Muscle of arm (tissue), 1 donor: ENCODE measurements at regions not wholly inside any gene's neighbourhood (a gene's known extent, or its start where the extent isn't known, plus 50 kb on each side); places are given as distances from the start of the nearest gene placed in this dataset.
"Not testable (repeated sequence)": the region's sequence is repeated elsewhere in the genome, so short reads cannot be mapped to it uniquely, and the experiment has no call there.

ENCODE experiments used
- DNase-seq: peaks from one replicate; pipeline ENCODE4 v3.0.0-alpha.2; 2013

DNA sequence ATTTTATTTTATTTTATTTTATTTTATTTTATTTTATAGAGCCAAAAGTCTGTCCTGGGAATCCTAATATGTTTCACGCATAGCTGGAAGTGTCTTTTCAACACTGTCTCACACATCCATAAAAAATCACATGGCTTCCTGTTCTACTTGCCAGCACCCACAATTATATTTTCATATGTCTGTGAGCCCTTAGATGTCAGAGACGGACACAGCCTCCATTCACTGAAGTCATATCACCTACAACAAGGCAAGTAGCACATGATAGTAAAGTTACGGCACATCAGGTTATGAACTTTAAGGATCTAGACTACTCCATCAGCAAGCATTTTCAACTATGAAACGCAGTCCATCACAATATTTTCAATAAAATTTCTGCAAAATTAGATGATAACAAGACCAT is 168.4 kb downstream of the ZIC4 start:
- no peak for DNase-seq

DNA sequence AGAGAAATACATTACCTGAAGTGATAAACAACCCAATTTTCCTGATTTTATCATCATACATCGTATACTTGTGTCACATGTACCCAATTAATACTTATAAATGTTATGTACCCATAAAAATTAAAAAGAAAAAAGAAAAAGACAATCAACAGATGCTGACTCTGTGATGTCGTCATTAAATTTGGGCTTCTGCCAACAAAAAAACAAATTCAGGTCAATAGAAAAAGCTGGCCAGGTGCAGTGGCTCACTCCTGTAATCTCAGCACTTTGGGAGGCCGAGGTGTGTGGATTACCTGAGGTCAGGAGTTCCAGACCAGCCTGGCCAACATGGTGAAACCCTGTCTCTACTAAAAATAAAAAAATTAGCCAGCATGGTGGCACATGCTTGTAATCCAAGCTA is 174.4 kb downstream of the ZIC4 start:
- not testable (repeated sequence) for DNase-seq

DNA sequence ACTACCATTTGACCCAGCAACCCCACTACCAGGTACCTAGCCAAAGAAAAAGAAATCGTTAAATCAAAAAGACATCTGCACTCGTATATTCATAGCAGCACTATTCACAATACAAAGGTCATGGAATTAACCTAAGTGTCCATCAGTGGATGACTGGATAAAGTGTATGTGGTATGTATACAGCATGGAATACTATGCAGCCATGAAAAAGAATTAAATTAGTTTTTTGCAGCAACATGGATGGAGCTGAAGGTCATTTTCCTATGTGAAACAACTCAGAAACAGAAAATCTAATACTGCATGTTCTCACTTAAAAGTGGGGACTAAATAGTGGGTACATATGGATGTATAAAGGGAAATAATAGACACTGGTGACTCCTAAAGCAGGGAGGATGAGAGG is 175.2 kb downstream of the ZIC4 start:
- DNase-seq, result no peak

DNA sequence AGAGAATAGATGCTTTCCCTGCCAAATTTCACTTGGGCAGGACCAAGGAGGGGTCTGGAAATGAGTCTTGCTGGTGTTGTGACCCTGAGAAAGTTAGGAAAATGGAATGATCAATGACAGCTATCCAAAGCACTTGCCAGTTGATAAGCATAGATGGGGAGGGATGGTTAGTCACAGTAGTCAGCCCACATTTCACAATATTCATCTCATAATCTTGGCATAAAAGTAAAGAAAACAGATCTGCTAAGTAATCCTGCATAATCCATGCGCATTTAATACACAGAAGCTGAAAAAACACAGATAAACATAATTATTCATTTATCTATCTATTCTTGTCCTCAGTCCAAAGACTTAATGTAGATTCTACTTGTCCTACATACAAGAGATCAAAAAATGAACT is 184.1 kb downstream of the ZIC4 start:
- DNase-seq, result no peak

DNA sequence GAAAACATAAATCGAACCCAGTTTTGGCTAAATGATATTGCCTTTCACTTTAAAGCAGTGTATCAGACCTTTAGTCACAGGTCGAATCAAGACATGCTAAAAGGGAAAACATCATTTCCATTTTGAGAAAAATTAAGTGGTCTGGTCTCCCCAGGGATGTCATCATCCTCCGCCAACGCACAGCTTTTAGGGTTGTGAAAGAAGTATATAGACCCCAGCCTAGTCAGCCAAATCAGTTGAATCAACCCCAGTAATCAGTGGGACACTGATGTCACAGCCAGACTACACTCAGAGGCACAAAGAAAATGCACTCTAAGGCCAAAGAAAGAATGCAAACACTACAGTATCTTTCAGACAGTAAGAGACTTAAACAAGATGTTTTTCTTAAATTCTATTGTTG is 187.4 kb downstream of the ZIC4 start:
- DNase-seq, result no peak

DNA sequence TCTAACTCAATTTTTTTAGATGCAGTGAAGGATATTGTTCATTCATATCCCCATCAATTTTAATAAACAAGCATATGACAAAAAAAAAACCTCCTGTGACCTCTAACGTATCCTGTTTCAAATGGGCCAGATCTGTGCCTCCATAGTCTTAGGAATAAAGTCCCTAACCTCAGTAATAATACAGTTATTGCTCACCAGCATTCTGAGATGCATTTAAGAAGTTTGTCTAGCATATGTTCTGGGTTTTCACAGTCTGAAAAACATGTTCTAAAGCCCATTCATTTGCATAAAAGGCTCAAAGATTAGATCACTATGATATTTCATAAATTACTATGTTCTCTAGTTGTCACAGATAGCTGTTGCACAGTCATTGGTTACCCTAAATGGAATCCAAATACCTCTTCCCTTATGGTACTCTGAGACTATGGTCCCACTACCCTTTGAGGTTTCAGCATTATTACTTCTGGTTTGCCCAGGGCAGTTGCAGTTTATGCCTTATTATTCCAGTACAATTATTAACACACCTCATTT is 190.1 kb downstream of the ZIC4 start:
- DNase-seq, result no peak

DNA sequence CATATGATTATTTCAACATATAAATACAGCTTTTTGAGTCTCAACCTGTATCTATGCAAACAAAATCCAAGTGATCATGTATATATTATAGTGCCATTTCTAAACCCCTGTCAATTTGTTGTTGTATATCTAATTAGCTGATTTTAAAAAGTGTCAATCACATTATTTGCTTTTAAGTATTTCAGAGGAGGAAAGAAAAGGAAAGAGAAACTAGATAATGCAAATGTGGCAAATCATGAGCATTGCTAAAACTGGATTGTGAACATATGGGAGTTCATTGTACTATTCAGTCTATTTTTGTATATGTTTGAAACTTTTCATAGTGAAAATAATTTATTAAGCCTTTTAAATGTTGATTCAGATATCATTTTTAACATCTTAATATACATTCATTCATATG is 190.7 kb downstream of the ZIC4 start:
- no peak for DNase-seq

DNA sequence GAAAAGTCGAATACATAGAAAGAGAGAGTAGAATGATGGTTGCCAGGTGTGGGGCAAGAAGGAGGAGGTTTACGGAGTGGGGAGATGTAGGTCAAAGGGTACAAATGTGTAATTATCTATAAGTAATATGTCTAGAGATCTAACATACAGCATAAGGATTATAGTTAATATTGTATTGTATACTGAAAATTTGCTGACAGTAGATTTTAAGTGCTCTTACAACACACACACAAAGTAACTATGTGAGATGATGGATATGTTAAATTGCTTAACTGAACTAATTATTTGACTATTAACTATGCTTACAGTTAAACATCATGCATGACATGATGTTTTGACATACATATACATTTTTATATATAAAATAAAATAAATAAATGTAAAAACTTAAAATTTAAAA is 192.7 kb downstream of the ZIC4 start:
- DNase-seq, result no peak

DNA sequence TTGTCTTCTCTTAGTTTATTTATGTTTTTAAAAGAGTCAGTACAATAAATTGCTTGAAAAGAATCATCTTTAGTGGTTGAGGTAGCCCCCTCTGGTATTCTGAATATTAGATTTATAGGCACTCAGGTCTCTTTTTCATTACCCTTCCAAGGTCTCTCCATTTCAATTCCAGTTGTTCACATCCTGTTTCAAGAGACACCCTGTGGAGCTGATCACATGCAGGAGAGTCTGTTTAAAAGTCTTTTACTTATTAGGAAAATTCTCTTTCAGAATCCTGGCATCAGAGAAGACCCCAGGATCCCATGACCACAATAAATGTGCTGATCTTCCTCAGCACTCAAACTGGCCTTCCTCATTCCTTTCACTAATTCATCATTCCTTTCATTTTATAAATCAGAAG is 195.7 kb downstream of the ZIC4 start:
- no peak for DNase-seq

DNA sequence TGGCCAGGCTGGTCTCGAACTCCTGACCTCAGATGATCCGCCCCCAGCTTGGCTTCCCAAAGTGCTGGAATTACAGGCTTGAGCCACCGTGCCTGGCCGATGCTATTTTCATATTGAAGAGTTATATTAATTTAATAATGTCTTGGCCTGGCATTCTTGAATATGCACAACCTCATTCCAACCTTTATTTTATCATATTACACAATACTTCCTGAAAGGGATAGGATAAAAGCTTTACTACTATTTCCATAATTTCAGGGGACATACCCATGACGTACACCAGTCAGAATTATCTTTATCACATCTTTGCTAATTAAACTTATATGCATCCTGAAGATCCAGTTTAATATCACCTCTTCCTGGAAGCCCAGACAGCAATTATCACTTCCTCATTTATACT is 205.3 kb downstream of the ZIC4 start:
- no peak for DNase-seq

DNA sequence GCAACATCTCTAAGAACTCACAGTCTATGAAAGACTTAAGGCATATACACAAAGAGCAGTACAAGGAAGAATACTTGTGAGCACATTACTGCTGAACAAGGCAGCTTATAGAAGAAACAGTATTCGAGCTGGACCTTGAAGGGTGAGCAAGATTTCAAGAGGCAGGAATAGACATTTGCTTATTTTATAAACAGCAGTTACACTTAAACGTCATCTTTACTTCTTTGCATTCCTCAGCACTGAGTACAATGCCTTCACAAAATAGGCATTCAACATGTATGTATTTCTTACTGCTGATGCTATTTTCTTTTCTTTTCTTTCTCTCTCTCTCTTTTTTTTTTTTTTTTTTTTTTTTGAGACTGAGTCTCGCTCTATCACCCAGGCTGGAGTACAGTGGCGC is 205.8 kb downstream of the ZIC4 start:
- no peak for DNase-seq

DNA sequence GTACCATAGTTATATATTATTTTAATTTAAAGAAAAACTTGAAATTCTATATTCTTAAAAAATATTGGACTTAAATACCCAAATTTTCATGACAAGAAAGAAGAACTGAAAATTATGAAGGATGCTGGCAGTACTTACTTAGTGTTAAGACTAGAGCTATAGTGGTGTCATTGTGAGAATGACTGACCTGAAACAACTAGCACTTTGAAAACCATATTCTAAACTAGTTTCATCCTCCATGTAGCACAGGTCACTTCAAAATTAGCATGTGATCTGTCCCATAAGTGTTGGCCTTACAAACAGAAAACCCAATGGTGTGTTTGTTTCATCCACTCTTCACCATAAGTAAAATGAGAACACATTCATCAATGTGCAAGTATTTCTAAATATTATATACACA is 208.6 kb downstream of the ZIC4 start:
- no peak for DNase-seq

DNA sequence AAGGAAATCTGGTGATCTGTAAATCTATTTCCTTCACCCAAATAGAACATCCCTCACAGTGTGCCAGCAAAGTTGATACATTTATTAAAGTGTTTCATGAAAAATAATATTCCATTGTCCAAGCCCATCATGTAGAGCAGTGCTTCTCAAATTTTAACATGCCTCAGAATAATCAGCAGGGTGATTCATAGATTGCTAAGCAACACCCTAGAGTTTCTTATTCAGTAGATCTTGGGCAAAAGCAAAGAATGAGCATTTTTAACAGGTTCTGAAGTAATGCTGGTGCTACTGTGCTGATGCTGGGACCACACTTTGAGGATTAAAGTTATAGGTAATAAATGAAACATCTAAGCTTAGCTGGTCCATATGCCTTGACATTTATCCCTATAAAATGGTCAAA is 210.5 kb downstream of the ZIC4 start:
- DNase-seq, result no peak

DNA sequence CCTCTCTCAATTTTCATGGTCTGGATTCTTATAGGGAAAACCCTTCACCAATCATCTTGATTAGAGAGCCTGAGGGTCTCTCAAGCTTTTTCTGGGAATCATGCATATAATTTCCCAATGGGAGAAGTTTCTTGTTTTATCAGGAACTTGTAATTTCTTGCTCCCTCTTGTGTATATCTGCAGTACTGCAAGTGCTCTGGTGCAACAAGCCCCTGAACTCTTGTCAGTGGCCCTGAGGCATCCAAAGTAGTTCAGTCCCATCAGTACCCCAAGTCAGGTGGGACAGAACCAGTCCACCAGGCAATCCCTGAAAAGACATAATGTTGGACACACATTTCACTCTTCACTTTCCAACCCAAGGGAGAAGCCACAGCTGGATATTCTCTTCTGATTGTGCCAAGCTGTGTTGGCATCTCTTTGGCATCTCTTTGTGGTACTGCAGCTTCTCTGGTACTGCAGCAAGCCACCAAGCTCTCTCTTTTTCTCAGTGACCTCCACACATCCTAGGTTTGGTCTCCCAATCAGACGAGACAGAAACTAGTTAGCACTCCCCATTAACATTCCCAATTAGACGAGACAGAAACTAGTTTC is 214.5 kb downstream of the ZIC4 start:
- peak; percentile 29 for DNase-seq

DNA sequence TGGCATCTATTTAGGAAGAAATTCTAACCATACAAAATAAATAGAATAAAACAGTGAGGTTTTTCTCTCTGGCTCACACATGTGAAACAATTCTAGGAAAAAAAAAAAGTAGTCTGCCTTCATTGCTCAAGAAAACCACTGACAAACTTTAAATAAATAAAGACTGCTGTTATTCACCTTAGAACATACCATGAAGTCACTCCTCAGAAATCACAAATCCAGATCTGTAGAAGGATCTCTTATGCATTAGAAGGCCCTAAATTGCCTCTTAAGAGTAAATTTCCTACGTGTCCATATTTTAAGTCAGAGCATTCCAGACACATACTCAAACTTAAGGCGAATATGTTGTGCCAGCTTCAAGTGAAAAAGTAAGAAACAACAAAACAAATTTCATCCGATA is 217.3 kb downstream of the ZIC4 start:
- DNase-seq, result no peak

DNA sequence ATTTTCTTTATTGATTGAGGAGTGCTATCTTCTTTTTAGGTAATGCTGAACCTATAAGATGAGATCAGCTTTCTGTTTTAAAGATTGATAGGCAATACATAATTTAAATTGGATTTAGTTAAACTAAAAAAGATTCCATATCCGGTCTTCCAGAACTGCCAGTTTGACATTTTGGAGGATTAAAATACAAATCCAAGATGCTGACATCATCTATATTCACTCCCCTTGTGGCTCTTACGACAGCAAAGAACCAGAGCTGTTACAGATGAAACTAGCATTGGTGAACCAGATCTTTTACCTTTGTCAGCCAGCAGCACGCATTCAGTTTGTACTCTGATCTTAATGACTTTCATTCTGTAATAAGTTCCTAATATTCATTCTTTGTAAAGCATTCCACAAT is 218.7 kb downstream of the ZIC4 start:
- DNase-seq, result no peak

DNA sequence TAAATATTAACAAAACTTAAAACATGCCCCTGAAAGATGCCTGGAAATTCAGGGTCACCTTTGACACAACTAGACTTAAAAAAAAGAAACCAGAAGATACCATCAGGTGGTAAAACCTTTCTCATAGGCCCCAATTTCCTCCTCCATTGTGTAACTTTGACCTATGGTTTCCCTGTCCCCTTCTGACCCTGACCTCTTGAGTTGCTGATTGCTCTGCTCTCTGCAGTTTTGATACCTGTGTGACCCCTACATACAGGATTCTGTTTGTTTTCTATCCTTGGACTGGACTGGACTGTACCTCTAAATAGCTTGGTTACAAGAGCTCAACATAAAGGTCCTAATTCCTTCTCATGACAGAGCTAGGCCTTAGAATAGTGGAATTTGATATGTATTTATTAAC is 220.6 kb downstream of the ZIC4 start:
- DNase-seq, result no peak

DNA sequence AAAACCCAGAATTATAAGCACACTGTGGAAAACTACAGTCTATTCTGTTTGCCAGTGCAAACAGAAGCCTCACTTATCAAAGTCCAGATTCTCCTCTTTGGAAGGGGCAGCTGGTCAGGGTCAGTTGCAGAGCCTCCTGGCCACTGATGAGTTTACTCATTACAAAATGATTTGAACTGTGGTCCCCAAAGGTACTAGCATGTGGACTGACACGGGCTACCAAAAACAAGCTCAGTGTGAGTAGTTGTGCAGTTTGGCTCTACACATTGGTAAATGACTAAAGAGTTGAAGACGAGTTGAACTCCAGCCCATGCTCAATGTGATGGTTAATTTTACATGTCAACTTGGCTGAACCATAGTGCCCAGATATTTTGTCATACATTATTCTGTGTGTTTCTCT is 221.5 kb downstream of the ZIC4 start:
- no peak for DNase-seq

DNA sequence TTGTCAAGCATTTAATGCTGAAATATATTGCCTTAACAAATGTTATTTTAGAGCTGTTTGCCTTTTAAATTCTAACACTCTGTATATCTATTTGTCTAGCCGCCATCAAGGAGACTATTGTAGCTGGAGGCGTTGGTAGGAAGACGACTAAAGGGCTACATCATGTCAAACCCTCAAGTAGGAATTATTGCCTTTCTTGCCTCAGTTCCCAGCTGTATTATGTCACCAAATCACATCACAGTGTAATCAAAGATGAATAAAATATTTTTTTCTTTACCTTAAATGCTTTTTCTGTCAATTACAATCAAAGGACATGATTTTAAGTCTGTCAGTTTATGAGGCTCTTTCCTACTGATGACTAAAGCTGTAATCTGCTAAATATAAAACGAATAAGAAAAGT is 233.1 kb downstream of the ZIC4 start:
- DNase-seq, result no peak

DNA sequence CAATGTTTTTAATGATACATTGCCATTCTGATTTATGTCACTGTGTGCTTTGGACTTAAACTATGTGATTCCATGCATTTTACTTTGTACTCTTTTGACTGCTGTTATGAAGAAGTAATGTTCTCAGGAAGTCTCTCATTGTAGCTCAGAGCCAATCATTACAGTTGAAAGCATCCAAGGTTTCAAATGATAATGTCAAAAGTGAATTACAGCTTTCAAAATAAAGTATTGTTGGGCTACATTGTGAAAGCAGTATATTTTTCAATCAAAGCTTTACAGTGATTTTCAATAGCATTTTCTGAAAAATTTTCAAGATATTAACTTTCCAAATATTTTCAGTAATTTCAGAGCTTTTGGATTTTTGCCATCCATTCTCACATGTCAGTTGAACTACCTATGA is 243.6 kb downstream of the ZIC4 start:
- DNase-seq, result no peak

DNA sequence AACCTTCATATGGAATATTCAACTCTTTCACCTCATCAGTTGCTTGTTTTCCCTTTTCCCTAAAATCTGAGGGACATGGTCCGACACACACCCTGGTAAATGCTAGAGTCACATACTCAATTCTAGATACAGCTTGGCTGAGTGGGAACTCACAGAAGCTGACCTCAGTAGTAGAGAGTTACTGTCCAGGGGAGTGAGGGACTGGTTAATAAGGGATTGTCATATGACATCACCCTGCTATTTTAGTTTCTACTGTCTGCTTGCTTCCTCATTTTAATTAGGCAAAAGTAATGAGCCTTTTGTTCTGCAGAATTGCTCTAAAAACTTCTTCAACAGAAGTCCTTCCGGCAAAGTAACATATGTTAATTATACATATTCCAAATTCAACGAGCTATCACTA is 244.5 kb downstream of the ZIC4 start:
- DNase-seq, result no peak

DNA sequence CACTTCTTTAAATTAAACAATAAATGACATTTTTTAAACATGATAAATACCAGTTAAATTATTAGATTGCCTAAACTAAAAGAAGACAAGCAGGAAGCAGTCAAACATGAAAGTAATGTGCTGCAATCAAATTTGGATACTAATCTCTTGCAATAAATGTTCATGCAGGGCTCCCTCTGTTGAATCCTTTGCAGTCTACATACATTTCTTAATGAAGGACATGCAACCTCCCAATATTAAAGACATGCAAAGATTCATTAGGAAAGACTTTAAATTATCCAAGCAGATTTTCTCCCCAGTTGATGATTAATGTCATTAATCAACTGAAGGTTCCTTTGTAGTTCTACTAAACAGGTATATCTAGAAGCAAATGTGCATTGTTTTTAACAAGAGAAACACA is 245.4 kb downstream of the ZIC4 start:
- DNase-seq, result no peak

DNA sequence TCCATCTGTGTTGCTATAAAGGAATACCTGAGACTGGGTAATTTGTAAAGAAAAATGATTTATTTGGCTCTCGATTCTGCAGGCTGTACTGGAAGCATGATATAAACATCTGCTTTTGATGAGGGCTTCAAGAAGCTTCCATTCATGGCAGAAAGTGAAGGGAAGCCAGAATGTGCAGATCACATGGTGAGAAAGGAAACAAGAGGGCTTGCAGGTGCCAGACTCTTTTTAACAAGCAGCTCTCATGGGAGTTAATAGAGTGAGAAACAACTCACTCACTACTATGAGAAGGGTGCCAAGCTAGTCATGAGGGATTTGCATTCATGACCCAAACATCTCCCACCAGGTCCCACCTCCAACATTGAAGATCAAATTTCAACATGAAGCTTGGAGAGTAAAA is 247.2 kb downstream of the ZIC4 start:
- no peak for DNase-seq

DNA sequence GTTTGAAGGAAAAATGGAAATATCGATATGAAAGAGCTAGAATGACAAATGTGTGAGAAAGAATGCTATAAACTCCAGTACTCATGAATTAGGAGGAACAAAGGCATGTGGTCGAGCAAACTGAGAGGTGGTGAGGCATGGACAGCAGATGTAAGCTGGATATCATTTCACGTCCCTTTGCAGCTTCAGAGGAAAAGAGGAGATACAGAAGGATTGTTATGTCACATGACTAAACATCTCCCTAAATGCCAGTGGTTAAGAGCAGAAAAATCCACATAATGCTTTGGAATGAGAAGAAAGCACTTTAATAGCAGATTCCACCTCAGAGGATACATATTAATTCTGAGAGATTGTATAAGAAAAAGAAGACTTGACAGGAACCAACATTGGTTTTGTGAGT is 248.7 kb downstream of the ZIC4 start:
- DNase-seq, result no peak

DNA sequence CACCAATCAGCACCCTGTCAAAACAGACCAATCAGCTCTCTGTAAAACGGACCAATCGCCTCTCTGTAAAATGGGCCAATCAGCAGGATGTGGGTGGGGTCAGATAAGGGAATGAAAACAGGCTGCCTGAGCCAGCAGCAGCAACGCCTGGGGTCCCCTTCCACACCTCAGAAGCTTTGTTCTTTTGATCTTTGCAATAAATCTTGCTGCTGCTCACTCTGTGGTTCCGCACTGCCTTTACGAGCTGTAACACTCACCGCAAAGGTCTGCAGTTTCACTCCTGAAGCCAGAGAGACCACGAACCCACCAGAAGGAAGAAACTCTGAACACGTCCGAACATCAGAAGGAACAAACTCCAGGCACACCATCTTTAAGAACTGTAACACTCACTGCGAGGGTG is 251.4 kb downstream of the ZIC4 start:
- DNase-seq, result not testable (repeated sequence)
